Adrenal gland (tissue), 5 donors: ENCODE measurements at regions not wholly inside any gene's neighbourhood (a gene's known extent, or its start where the extent isn't known, plus 50 kb on each side); places are given as distances from the start of the nearest gene placed in this dataset.

Experiments used
- POLR2A ChIP-seq, 2 donors: fragments of 450-650 bp; IDR thresholded peaks; one replicate each; pipeline ENCODE4 v1.6.1; 2017; ENCODE audit warnings: antibody characterized with exemption in 2 of 2, mild to moderate bottlenecking in 2 of 2, moderate library complexity in 1 of 2
- TF ChIP-seq, protein P1 (sequence below), 6 experiments: fragments of 450-650 bp in 4 of 6; fragments of 200-600 bp in 2 of 6; sonication (generic) in 1 of 6; IDR thresholded peaks; 1 replicate in 5 of 6; 2 replicates in 1 of 6; pipeline versions ENCODE4 v1.5.1 to v1.8.0; 2016 to 2021; ENCODE audit warnings: antibody characterized with exemption in 6 of 6, mild to moderate bottlenecking in 2 of 6, moderate library complexity in 1 of 6
- donor health status: DM: no; HTN: no; CAD: no.

DNA sequence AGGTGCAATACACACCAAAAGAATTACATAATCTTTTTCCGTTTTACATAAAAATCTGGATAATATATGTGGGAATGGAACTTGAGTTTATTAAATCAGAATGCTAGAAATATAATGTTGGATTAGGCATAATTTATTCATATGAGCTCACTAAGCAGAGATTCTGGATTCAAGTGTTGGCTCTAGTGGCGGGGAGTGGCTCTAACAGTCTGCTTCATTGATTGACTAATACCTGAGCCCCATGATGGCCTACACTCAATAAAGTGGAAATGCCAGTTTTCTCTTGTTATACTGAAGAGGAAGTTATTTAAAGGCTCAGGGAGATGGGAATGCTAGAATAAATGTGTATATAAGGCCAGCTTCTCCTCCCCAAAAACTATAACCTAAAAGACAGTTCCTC lies 285.5 kb upstream of the MOCS1 start:
- TF ChIP-seq, protein P1, sequence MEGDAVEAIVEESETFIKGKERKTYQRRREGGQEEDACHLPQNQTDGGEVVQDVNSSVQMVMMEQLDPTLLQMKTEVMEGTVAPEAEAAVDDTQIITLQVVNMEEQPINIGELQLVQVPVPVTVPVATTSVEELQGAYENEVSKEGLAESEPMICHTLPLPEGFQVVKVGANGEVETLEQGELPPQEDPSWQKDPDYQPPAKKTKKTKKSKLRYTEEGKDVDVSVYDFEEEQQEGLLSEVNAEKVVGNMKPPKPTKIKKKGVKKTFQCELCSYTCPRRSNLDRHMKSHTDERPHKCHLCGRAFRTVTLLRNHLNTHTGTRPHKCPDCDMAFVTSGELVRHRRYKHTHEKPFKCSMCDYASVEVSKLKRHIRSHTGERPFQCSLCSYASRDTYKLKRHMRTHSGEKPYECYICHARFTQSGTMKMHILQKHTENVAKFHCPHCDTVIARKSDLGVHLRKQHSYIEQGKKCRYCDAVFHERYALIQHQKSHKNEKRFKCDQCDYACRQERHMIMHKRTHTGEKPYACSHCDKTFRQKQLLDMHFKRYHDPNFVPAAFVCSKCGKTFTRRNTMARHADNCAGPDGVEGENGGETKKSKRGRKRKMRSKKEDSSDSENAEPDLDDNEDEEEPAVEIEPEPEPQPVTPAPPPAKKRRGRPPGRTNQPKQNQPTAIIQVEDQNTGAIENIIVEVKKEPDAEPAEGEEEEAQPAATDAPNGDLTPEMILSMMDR (IDR thresholded peaks at IDR 0.05) = no peak
- no peak for TF ChIP-seq POLR2A (IDR thresholded peaks at IDR 0.05)
